SK-N-SH treated with all-trans-retinoic acid at 6 μM for 48 hours (cell line): ENCODE measurements at regions not wholly inside any gene's neighbourhood (a gene's known extent, or its start where the extent isn't known, plus 50 kb on each side); places are given as distances from the start of the nearest gene placed in this dataset.

Experiments used
- ARNTL ChIP-seq: fragments of 450-650 bp; formaldehyde crosslinking; IDR thresholded peaks from 2 replicates; pipeline ENCODE4 v1.5.0; 2020; ENCODE audit warnings: low read depth, mild to moderate bottlenecking, moderate library complexity, borderline replicate concordance
- CREB5 ChIP-seq: fragments of 250-450 bp; sonication (Bioruptor Pico); IDR thresholded peaks from 2 replicates; pipeline ENCODE4 v1.5.1; 2020; ENCODE audit warnings: low read depth, mild to moderate bottlenecking, moderate library complexity
- CSDC2 ChIP-seq: fragments of 250-450 bp; sonication (Bioruptor Pico); IDR thresholded peaks from 2 replicates; pipeline ENCODE4 v1.5.0; 2020; ENCODE audit warnings: mild to moderate bottlenecking, moderate library complexity
- ESRRG ChIP-seq: fragments of 250-450 bp; sonication (Bioruptor Pico); IDR thresholded peaks from 2 replicates; pipeline ENCODE4 v1.6.1; 2021; ENCODE audit warnings: mild to moderate bottlenecking
- GLIS3 ChIP-seq: fragments of 250-450 bp; sonication (Bioruptor Pico); IDR thresholded peaks from 2 replicates; pipeline ENCODE4 v1.5.0; 2020; ENCODE audit warnings: mild to moderate bottlenecking, moderate library complexity
- PATZ1 ChIP-seq: fragments of 250-450 bp; sonication (Bioruptor Pico); IDR thresholded peaks from 2 replicates; pipeline ENCODE4 v1.8.0; 2020; ENCODE audit warnings: mild to moderate bottlenecking, moderate library complexity, borderline replicate concordance
- PPARA ChIP-seq: fragments of 250-450 bp; sonication (Bioruptor Pico); IDR thresholded peaks from 2 replicates; pipeline ENCODE4 v1.5.0; 2020; ENCODE audit warnings: mild to moderate bottlenecking, borderline replicate concordance
- RARB ChIP-seq: fragments of 250-450 bp; sonication (Bioruptor Pico); IDR thresholded peaks from 2 replicates; pipeline ENCODE4 v1.8.0; 2021; ENCODE audit warnings: mild to moderate bottlenecking, moderate library complexity
- TCF4 ChIP-seq: fragments of 250-450 bp; sonication (Bioruptor Pico); IDR thresholded peaks from 2 replicates; pipeline ENCODE4 v1.8.0; 2021; ENCODE audit warnings: mild to moderate bottlenecking, moderate library complexity, borderline replicate concordance
- TSHZ2 ChIP-seq: fragments of 250-450 bp; sonication (Bioruptor Pico); IDR thresholded peaks from 2 replicates; pipeline ENCODE4 v1.5.0; 2020; ENCODE audit warnings: mild to moderate bottlenecking, moderate library complexity
- ZFP3 ChIP-seq: fragments of 250-450 bp; sonication (Bioruptor Pico); IDR thresholded peaks from 2 replicates; pipeline ENCODE4 v1.5.0; 2020; ENCODE audit warnings: mild to moderate bottlenecking, moderate library complexity
- ZFP30 ChIP-seq: fragments of 450-650 bp; formaldehyde crosslinking; IDR thresholded peaks from 2 replicates; pipeline ENCODE4 v1.5.0; 2022; ENCODE audit warnings: mild to moderate bottlenecking, moderate library complexity
- ZNF70 ChIP-seq: fragments of 450-650 bp; formaldehyde crosslinking; IDR thresholded peaks from 2 replicates; pipeline ENCODE4 v1.5.0; 2020; ENCODE audit warnings: mild to moderate bottlenecking, moderate library complexity
- ZNF8 ChIP-seq: fragments of 450-650 bp; formaldehyde crosslinking; IDR thresholded peaks from 2 replicates; pipeline ENCODE4 v1.5.0; 2020; ENCODE audit warnings: mild to moderate bottlenecking, moderate library complexity

GRCh38 chr7:33829536-33829935 is 75.8 kb upstream of the BMPER start:
- TF ChIP-seq CREB5, result no peak
- TF ChIP-seq ARNTL (CRISPR knock-in tag), result no peak
- TF ChIP-seq ZNF8, result no peak
- no peak for TF ChIP-seq ZFP30 (CRISPR knock-in tag)
- TF ChIP-seq TCF4 (CRISPR knock-in tag), result no peak
- TF ChIP-seq ZNF70 (CRISPR knock-in tag), result no peak
- no peak for TF ChIP-seq ZFP3 (CRISPR knock-in tag)
- no peak for TF ChIP-seq GLIS3 (CRISPR knock-in tag)
- TF ChIP-seq PATZ1 (CRISPR knock-in tag), result no peak
- no peak for TF ChIP-seq ESRRG (CRISPR knock-in tag)
- TF ChIP-seq CSDC2 (CRISPR knock-in tag), result no peak
- TF ChIP-seq RARB (CRISPR knock-in tag), result no peak
- TF ChIP-seq TSHZ2 (CRISPR knock-in tag), result no peak
- TF ChIP-seq PPARA, result no peak
